Type B pancreatic cell (in vitro differentiated cells): ENCODE measurements at regions not wholly inside any gene's neighbourhood (a gene's known extent, or its start where the extent isn't known, plus 50 kb on each side); places are given as distances from the start of the nearest gene placed in this dataset.

Experiments
- DNase-seq: peaks from one replicate; pipeline ENCODE4 v3.0.0; 2021; ENCODE audit warnings: mixed read lengths; ENCODE audit not compliant: unreplicated experiment; ENCODE audit errors: extremely low spot score
- H3K27ac Mint-ChIP-seq: 2 replicates; pipeline ENCODE4 v1.8.0; 2021; ENCODE audit warnings: mild to moderate bottlenecking, mixed read lengths
- H3K27me3 Mint-ChIP-seq: 2 replicates; pipeline ENCODE4 v1.8.0; 2021; ENCODE audit warnings: mixed read lengths
- H3K36me3 Mint-ChIP-seq: 2 replicates; pipeline ENCODE4 v1.8.0; 2021; ENCODE audit warnings: mixed read lengths
- H3K4me1 Mint-ChIP-seq: one replicate; pipeline ENCODE4 v1.8.0; 2021; ENCODE audit warnings: mixed read lengths; ENCODE audit not compliant: unreplicated experiment
- H3K4me3 Mint-ChIP-seq: 2 replicates; pipeline ENCODE4 v1.8.0; 2021; ENCODE audit warnings: mild to moderate bottlenecking, mixed read lengths
- H3K9me3 Mint-ChIP-seq: 2 replicates; pipeline ENCODE4 v1.8.0; 2021; ENCODE audit warnings: mixed read lengths
- CTCF ChIP-seq: fragments of 200-600 bp; sonication (generic); conservative IDR thresholded peaks from 2 replicates; pipeline ENCODE4 v1.5.0; 2021; ENCODE audit warnings: antibody characterized with exemption, mild to moderate bottlenecking

DNA sequence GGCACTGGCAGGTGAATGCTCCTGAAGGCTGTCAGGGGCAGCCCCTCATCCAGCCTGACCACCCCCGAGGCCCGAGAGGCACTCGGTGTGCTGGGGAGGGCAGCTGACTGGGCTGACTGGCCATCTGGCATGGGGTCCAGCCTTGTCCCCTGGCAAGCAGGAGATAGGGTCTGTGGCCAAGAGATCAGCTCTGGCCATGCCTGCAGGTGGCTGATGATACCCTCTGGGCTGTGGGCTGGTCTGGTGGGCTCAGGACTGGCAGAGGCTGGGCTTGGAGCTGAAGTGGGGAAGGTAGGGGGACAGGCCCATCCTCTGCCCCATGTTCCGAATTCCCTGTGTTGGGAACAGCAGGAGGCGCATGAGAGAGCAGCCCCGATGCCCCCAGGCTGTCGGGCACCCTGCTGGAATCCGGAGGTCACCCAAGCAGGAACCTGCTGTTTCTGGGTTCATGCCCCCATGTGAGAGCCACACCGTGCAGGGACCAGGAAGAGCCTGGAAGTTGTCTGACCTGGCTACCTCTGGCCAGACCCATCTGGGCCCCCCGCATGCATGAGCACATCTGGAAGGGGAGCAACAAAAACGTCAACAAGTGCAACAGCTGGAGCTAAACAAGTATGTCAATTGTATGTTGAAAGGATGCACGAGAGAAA, 527.0 kb downstream of the TBC1D22A start:
- no peak overlapping the region for H3K4me3 Mint-ChIP-seq
- no peaks in the 10 kb centered on the region for H3K27me3 Mint-ChIP-seq
- no peak for TF ChIP-seq CTCF
- H3K27ac Mint-ChIP-seq = no peak overlapping the region
- H3K4me1 Mint-ChIP-seq = no peaks in the 10 kb centered on the region
- peak; percentile 32 for DNase-seq
- H3K36me3 Mint-ChIP-seq = no peaks in the 10 kb centered on the region
- H3K9me3 Mint-ChIP-seq = peaks cover 21% of the 10 kb centered on the region

DNA sequence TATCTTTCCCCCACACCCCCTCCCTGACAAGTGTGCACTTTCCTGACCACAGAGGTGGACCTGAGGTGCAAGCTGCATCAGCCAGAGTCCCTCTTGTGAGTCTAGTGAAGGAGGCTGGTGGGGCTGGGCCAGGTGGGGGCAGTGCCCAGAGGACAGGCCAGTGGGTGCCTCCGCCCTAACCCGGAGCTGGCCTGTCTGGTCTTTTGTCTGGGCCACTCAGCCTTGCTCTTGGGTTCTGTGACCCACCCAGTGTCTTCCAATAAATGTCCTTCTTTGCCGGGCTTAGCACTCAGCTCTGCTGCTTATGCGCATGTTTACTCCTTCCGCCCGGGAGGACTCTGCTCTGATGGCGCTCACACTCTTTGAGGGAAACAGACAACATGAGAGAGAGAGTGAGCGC, 526.2 kb downstream of the TBC1D22A start:
- H3K4me3 Mint-ChIP-seq = no peak overlapping the region
- H3K4me1 Mint-ChIP-seq = no peaks in the 10 kb centered on the region
- no peaks in the 10 kb centered on the region for H3K27me3 Mint-ChIP-seq
- no peak for DNase-seq
- TF ChIP-seq CTCF = no peak
- H3K36me3 Mint-ChIP-seq = no peaks in the 10 kb centered on the region
- peaks cover 20% of the 10 kb centered on the region for H3K9me3 Mint-ChIP-seq
- no peak overlapping the region for H3K27ac Mint-ChIP-seq

DNA sequence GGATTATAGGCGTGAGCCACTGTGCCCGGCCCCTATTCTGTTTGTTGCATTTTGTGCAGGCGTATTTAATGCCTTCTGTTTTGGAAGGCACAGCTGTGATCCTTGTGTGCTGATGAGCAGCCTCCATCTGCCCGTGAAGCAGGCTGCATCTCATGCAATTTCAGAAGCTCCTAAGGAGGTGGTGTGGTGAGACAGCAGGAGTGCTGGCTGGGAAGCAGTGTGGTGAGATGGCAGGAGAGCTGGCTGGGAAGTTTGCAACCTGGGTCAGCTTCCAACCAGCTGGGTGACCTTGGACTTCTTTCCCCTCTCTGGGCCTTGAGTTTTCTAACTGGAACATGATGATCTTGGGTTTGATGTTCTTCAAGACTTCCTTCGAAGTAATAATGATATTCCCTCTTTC, 525.1 kb downstream of the TBC1D22A start:
- DNase-seq = no peak
- Mint-ChIP-seq H3K4me1 (no peaks in the 10 kb centered on the region), H3K4me3 (no peak overlapping the region), H3K36me3 (no peaks in the 10 kb centered on the region), H3K27ac (no peak overlapping the region), H3K27me3 (no peaks in the 10 kb centered on the region), H3K9me3 (peaks cover 13% of the 10 kb centered on the region)
- TF ChIP-seq CTCF = no peak

- peaks cover 13% of the 10 kb centered on the region for H3K9me3 Mint-ChIP-seq
- H3K4me3 Mint-ChIP-seq = no peak overlapping the region
- no peaks in the 10 kb centered on the region for H3K27me3 Mint-ChIP-seq
- H3K27ac Mint-ChIP-seq = no peak overlapping the region
- DNase-seq = no peak
- no peak for TF ChIP-seq CTCF
- no peaks in the 10 kb centered on the region for H3K36me3 Mint-ChIP-seq
- H3K4me1 Mint-ChIP-seq = no peaks in the 10 kb centered on the region
Observed at GRCh38 chr22:47286590-47286989, 524.1 kb downstream of the TBC1D22A start.

- no peak for DNase-seq
- H3K4me3 Mint-ChIP-seq = no peak overlapping the region
- H3K36me3 Mint-ChIP-seq = no peaks in the 10 kb centered on the region
- H3K27me3 Mint-ChIP-seq = no peaks in the 10 kb centered on the region
- TF ChIP-seq CTCF = no peak
- no peak overlapping the region for H3K27ac Mint-ChIP-seq
- H3K9me3 Mint-ChIP-seq = peaks cover 13% of the 10 kb centered on the region
- H3K4me1 Mint-ChIP-seq = no peaks in the 10 kb centered on the region
Observed at GRCh38 chr22:47285981-47286380, 523.5 kb downstream of the TBC1D22A start.

DNA sequence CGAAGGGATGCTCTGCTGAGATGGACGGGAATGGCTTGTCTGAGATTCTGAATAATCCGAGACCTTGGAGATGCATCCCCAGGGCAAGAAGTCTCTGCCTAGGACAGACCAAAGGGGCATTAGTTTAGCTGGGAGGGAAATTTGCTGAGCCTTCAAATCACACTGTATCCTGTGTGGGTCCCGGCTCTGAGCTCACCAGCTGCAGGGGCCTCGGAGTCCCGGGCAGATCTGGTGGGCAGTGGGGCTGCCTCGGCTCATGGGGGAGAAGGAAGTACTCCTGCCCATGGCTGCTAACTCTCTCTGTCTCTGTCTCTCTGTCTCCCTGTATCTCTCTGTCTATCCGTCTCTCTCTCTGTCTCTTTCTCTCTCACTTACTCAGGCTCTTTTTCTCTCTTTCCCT, 522.4 kb downstream of the TBC1D22A start:
- no peaks in the 10 kb centered on the region for H3K36me3 Mint-ChIP-seq
- H3K4me3 Mint-ChIP-seq = no peak overlapping the region
- no peak overlapping the region for H3K27ac Mint-ChIP-seq
- no peak for TF ChIP-seq CTCF
- H3K4me1 Mint-ChIP-seq = no peaks in the 10 kb centered on the region
- H3K9me3 Mint-ChIP-seq = peaks cover 13% of the 10 kb centered on the region
- peaks cover 2% of the 10 kb centered on the region for H3K27me3 Mint-ChIP-seq
- DNase-seq = no peak
